GM18505 (cell line): ENCODE measurements at regions not wholly inside any gene's neighbourhood (a gene's known extent, or its start where the extent isn't known, plus 50 kb on each side); places are given as distances from the start of the nearest gene placed in this dataset.
A peak's percentile ranks its signal among the peaks of the same experiment; 100 is the strongest.

Source experiments
- ATAC-seq: cut with Tn5 transposase; IDR thresholded peaks from one replicate; pipeline ENCODE4 v1.9.1; 2021; ENCODE audit not compliant: unreplicated experiment
- POLR2A ChIP-seq: IDR thresholded peaks from 4 replicates; pipeline ENCODE4 v1.6.1; 2011; ENCODE audit warnings: borderline replicate concordance; ENCODE audit not compliant: insufficient read depth, insufficient read length; ENCODE audit errors: extremely low read depth

GRCh38 chr2:220673151-220673874 lies 898.8 kb downstream of the EPHA4 start:
- ATAC-seq, result no peak
- no peak for TF ChIP-seq POLR2A

- TF ChIP-seq POLR2A, result no peak
- peak; percentile 87 for ATAC-seq
These were observed 898.1 kb downstream of the EPHA4 start for GRCh38 chr2:220674033-220674432.

GRCh38 chr2:220676695-220677094 lies 895.4 kb downstream of the EPHA4 start:
- no peak for TF ChIP-seq POLR2A
- ATAC-seq, result no peak

GRCh38 chr2:220678943-220679342 lies 893.2 kb downstream of the EPHA4 start:
- TF ChIP-seq POLR2A, result no peak
- ATAC-seq, result no peak

- ATAC-seq, result no peak
These were observed 889.5 kb downstream of the EPHA4 start for GRCh38 chr2:220682616-220683015.

GRCh38 chr2:220684099-220684498 lies 888.0 kb downstream of the EPHA4 start:
- ATAC-seq, result no peak
- no peak for TF ChIP-seq POLR2A

More at GRCh38 chr2:220682616-220683015, 889.5 kb downstream of the EPHA4 start:
- TF ChIP-seq POLR2A, result no peak

- peak; percentile 82 for ATAC-seq
- no peak for TF ChIP-seq POLR2A
These were observed 884.8 kb downstream of the EPHA4 start for GRCh38 chr2:220687231-220687843.

GRCh38 chr2:220695397-220696279 lies 876.5 kb downstream of the EPHA4 start:
- ATAC-seq, result no peak
- TF ChIP-seq POLR2A, result no peak

- no peak for ATAC-seq
- no peak for TF ChIP-seq POLR2A
These were observed 875.8 kb downstream of the EPHA4 start for GRCh38 chr2:220696280-220696669.

GRCh38 chr2:220697011-220697410 lies 875.1 kb downstream of the EPHA4 start:
- TF ChIP-seq POLR2A, result no peak
- no peak for ATAC-seq

- no peak for TF ChIP-seq POLR2A
- no peak for ATAC-seq
These were observed 871.0 kb downstream of the EPHA4 start for GRCh38 chr2:220701115-220701514.

GRCh38 chr2:220703279-220703678 lies 868.8 kb downstream of the EPHA4 start:
- TF ChIP-seq POLR2A, result no peak
- no peak for ATAC-seq

- no peak for ATAC-seq
- TF ChIP-seq POLR2A, result no peak
These were observed 868.0 kb downstream of the EPHA4 start for GRCh38 chr2:220704081-220704480.

GRCh38 chr2:220704810-220705209 lies 867.3 kb downstream of the EPHA4 start:
- TF ChIP-seq POLR2A, result no peak
- ATAC-seq, result no peak

GRCh38 chr2:220705678-220706077 lies 866.4 kb downstream of the EPHA4 start:
- TF ChIP-seq POLR2A, result no peak
- no peak for ATAC-seq
